Transverse colon (tissue), 4 donors: ENCODE measurements at regions not wholly inside any gene's neighbourhood (a gene's known extent, or its start where the extent isn't known, plus 50 kb on each side); places are given as distances from the start of the nearest gene placed in this dataset.

ENCODE experiments used
- DNase-seq: peaks from one replicate; pipeline ENCODE4 v3.0.0-alpha.2; 2019
- H3K27ac ChIP-seq, 4 donors: fragments of 200-600 bp; sonication (generic); 2 replicates each; pipeline ENCODE4 v1.5.1; 2016 to 2018; ENCODE audit warnings: inconsistent platforms in 4 of 4
- H3K27me3 ChIP-seq: fragments of 200-600 bp; sonication (generic); 2 replicates; pipeline ENCODE4 v1.5.1; 2017; ENCODE audit warnings: inconsistent platforms
- H3K36me3 ChIP-seq, 4 donors: fragments of 200-600 bp; sonication (generic); 2 replicates each; pipeline ENCODE4 v1.5.1; 2017 to 2019; ENCODE audit warnings: inconsistent platforms in 4 of 4
- H3K4me1 ChIP-seq, 4 donors: fragments of 200-600 bp; sonication (generic); 2 replicates each; pipeline ENCODE4 v1.5.1; 2017 to 2020; ENCODE audit warnings: inconsistent platforms in 4 of 4
- H3K4me3 ChIP-seq, 4 donors: fragments of 200-600 bp; sonication (generic); 1 replicate in 1 of 4; 2 replicates in 3 of 4; pipeline versions ENCODE4 v1.5.1 to v1.6.1; 2017 to 2019; ENCODE audit warnings: inconsistent platforms in 4 of 4
- H3K9me3 ChIP-seq, 2 donors: fragments of 200-600 bp; sonication (generic); 2 replicates each; pipeline ENCODE4 v1.5.1; 2017 to 2019; ENCODE audit warnings: inconsistent platforms in 2 of 2
- EP300 ChIP-seq: sonication (generic); formaldehyde crosslinking; IDR thresholded peaks from one replicate; pipeline ENCODE4 v1.6.1; 2017; ENCODE audit warnings: antibody characterized with exemption, low read depth
- POLR2A ChIP-seq: fragments of 450-650 bp; IDR thresholded peaks from one replicate; pipeline ENCODE4 v1.6.1; 2016; ENCODE audit warnings: antibody characterized with exemption, mild to moderate bottlenecking, moderate library complexity
- POLR2AphosphoS5 ChIP-seq, 3 donors: sonication (generic); formaldehyde crosslinking; IDR thresholded peaks; one replicate each; pipeline ENCODE4 v1.6.1; 2016; ENCODE audit warnings: antibody characterized with exemption in 3 of 3
- WGBS, 2 donors: methylation state at CpG; one replicate each; pipeline ENCODE4 v1.1.5; 2018; ENCODE audit warnings: low coverage in 1 of 2; 5-methylcytosine and 5-hydroxymethylcytosine counted together
- in situ Hi-C, 4 donors: fragments of 200-750 bp; cut with MboI; loops; one replicate each; pipeline versions ENCODE4 v1.15.0 to v1.15.1; 2017; ENCODE audit warnings: low sequenced_read_pairs in 3 of 4, low pct_ligation_motif_present in 1 of 4, low pct_unique_long_range_greater_than_20kb in 1 of 4
- intact Hi-C: fragments of 100-400 bp; cut with DNase I; formaldehyde crosslinking; loops from one replicate; pipeline ENCODE4 v1.15.1; 2023; ENCODE audit warnings: low total_unique reads
- TF ChIP-seq, protein P1 (sequence below), 5 experiments: fragments of 200-600 bp in 3 of 5; fragments of 450-650 bp in 2 of 5; sonication (generic) in 3 of 5; IDR thresholded peaks; 1 replicate in 2 of 5; 2 replicates in 3 of 5; pipeline ENCODE4 v1.5.1; 2016 to 2017; ENCODE audit warnings: antibody characterized with exemption in 5 of 5, inconsistent platforms in 3 of 5, mild to moderate bottlenecking in 2 of 5, moderate library complexity in 1 of 5

DNA sequence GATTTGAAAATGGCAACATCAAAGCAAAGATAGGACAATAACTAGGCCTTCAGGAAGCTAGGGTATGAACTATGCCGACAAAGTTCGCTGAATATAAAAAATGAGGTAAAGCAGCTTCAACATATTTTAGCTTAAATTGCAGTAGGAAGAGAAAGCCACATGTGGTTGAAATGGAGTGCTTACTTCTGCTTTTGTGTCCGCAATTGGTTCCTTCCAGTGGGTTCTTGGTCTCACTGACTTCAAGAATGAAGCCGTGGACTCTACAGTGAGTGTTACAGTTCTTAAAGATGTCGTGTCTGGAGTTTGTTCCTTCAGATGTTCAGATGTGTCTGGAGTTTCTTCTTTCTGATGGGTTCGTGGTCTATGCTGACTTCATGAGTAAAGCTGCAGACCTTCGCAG is 95.2 kb downstream of the APTX start:
- in situ Hi-C loops (no loop called here), intact Hi-C loops (no loop called here)
- no peak for DNase-seq
- H3K4me3 ChIP-seq, result no peak overlapping the region
- WGBS, 2 donors, result 54 to 72% methylated on average over 4 to 7 of the region's 7 CpGs
- H3K4me1 ChIP-seq, result no peaks in the 10 kb centered on the region
- no peaks in the 10 kb centered on the region for H3K27me3 ChIP-seq
- H3K9me3 ChIP-seq, result no peaks in the 10 kb centered on the region
- H3K36me3 ChIP-seq, result no peaks in the 10 kb centered on the region
- no peak for TF ChIP-seq POLR2AphosphoS5 (IDR thresholded peaks at IDR 0.05)
- TF ChIP-seq, protein P1, sequence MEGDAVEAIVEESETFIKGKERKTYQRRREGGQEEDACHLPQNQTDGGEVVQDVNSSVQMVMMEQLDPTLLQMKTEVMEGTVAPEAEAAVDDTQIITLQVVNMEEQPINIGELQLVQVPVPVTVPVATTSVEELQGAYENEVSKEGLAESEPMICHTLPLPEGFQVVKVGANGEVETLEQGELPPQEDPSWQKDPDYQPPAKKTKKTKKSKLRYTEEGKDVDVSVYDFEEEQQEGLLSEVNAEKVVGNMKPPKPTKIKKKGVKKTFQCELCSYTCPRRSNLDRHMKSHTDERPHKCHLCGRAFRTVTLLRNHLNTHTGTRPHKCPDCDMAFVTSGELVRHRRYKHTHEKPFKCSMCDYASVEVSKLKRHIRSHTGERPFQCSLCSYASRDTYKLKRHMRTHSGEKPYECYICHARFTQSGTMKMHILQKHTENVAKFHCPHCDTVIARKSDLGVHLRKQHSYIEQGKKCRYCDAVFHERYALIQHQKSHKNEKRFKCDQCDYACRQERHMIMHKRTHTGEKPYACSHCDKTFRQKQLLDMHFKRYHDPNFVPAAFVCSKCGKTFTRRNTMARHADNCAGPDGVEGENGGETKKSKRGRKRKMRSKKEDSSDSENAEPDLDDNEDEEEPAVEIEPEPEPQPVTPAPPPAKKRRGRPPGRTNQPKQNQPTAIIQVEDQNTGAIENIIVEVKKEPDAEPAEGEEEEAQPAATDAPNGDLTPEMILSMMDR (IDR thresholded peaks at IDR 0.05), result no peak
- TF ChIP-seq EP300, result no peak
- no peak for TF ChIP-seq POLR2A
- no peak overlapping the region for H3K27ac ChIP-seq

- Histone ChIP-seq H3K4me3 (no peak overlapping the region), H3K4me1 (no peaks in the 10 kb centered on the region), H3K9me3 (no peaks in the 10 kb centered on the region), H3K27me3 (no peaks in the 10 kb centered on the region), H3K27ac (no peak overlapping the region), H3K36me3 (no peaks in the 10 kb centered on the region)
- TF ChIP-seq POLR2A, result no peak
- no peak for TF ChIP-seq POLR2AphosphoS5 (IDR thresholded peaks at IDR 0.05)
- no peak for TF ChIP-seq EP300
- TF ChIP-seq, protein P1 (IDR thresholded peaks at IDR 0.05), result no peak
- WGBS, 2 donors, result 93 to 95% methylated on average over 3 to 5 of the region's 5 CpGs
- in situ Hi-C loops (no loop called here), intact Hi-C loops (no loop called here)
- no peak for DNase-seq
These were observed 85.6 kb downstream of the APTX start for GRCh38 chr9:32915802-32916201.

GRCh38 chr9:32918628-32919027 is 82.8 kb downstream of the APTX start:
- no peak for DNase-seq
- no peak overlapping the region for H3K27ac ChIP-seq
- no peak overlapping the region for H3K4me3 ChIP-seq
- H3K36me3 ChIP-seq, result no peaks in the 10 kb centered on the region
- no peaks in the 10 kb centered on the region for H3K9me3 ChIP-seq
- TF ChIP-seq POLR2A (no peak), EP300 (no peak), POLR2AphosphoS5 (IDR thresholded peaks at IDR 0.05) (no peak)
- TF ChIP-seq, protein P1 (IDR thresholded peaks at IDR 0.05), result no peak
- H3K27me3 ChIP-seq, result no peaks in the 10 kb centered on the region
- intact Hi-C loops (no loop called here), in situ Hi-C loops (no loop called here)
- H3K4me1 ChIP-seq, result no peaks in the 10 kb centered on the region
- 36 to 38% methylated on average over 5 of the region's 5 CpGs for WGBS, 2 donors
